NB4 (cell line): ENCODE measurements at regions not wholly inside any gene's neighbourhood (a gene's known extent, or its start where the extent isn't known, plus 50 kb on each side); places are given as distances from the start of the nearest gene placed in this dataset.

Source experiments
- CTCF ChIP-seq: IDR thresholded peaks from one replicate; pipeline ENCODE4 v1.5.1; 2012; ENCODE audit warnings: low read depth, low read length
- MAX ChIP-seq: IDR thresholded peaks from 2 replicates; pipeline ENCODE4 v1.6.1; 2011; ENCODE audit warnings: low read depth, low read length
- POLR2A ChIP-seq: IDR thresholded peaks from 2 replicates; pipeline ENCODE4 v1.6.1; 2011; ENCODE audit warnings: mild to moderate bottlenecking; ENCODE audit not compliant: insufficient read length; ENCODE audit errors: extremely low read depth

DNA sequence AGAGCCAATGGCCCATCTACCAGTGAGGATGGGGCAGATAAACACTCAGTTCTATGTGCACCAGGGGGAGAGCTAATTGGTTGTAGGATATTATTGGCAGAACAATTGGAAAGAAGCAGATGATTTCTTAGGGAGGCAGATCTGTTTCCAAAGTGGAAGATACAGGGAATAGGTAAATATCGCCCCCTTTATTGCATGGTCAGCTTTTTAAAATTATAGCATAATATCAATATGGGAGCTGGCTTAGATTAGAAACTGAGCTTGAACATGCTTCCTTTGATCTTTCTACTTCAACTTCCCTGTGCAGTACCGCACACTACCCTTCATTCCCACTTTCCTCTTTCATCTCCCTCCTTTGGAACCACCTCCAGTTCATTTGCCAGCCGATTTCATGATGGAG is 64.0 kb upstream of the PLXNA2 start:
- no peak for TF ChIP-seq POLR2A
- TF ChIP-seq CTCF: no peak
- no peak for TF ChIP-seq MAX
